OCI-LY3 (cell line): ENCODE measurements at regions not wholly inside any gene's neighbourhood (a gene's known extent, or its start where the extent isn't known, plus 50 kb on each side); places are given as distances from the start of the nearest gene placed in this dataset.

Experiments used
- CTCF ChIP-seq: fragments of 200-600, 300-600 bp; sonication (generic); IDR thresholded peaks from 2 replicates; pipeline ENCODE4 v1.5.1; 2014; ENCODE audit warnings: antibody characterized with exemption, low read length, low read depth
- EZH2phosphoT487 ChIP-seq: fragments of 200-600 bp; shearing (Covaris generic); IDR thresholded peaks from 2 replicates; pipeline ENCODE4 v1.6.1; 2018; ENCODE audit warnings: antibody characterized with exemption, mixed run types, low read depth

DNA sequence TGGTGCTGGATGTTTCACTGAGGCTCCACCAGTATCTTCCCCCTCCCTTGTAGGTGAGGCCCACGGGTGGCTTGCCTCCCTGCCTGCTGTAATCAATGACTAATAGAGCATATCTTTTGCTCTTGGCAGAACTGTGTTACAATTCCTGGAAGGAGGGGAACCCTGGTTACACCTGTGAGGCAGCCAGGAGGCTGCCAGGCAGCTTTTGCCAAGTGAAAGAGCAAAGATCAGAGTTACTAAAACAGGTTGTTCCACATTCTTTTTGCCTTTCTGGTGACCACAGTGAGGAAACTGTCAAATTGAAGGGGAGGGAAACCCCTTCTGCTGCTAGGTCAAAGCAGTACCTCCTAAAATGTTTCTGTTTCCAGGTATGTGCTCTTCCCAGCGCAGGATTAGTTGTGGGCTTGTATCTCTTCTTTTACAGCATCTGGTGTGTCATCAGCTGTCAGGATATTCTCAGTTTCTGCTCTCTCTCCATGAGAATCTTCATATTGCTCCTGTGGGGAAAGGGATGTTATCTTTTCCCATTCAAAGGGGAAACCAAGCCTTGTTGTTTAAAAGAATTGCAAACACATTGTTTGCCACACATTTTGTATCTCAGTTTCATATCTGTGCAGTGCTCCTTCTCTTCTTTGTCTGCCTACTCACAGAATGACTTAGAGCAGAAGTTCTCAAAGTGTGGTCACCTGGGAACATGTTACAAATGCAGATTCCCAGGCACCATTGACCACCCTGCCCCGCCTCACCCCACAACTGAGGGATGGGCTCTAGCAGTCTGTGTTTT, 137.4 kb upstream of the UMPS start:
- no peak for TF ChIP-seq CTCF
- no peak for TF ChIP-seq EZH2phosphoT487
